ENCODE measurements at regions not wholly inside any gene's neighbourhood (a gene's known extent, or its start where the extent isn't known, plus 50 kb on each side); places are given as distances from the start of the nearest gene placed in this dataset.
"Not testable (repeated sequence)": the region's sequence is repeated elsewhere in the genome, so short reads cannot be mapped to it uniquely, and the experiment has no call there.

- TF ChIP-seq, protein P1, sequence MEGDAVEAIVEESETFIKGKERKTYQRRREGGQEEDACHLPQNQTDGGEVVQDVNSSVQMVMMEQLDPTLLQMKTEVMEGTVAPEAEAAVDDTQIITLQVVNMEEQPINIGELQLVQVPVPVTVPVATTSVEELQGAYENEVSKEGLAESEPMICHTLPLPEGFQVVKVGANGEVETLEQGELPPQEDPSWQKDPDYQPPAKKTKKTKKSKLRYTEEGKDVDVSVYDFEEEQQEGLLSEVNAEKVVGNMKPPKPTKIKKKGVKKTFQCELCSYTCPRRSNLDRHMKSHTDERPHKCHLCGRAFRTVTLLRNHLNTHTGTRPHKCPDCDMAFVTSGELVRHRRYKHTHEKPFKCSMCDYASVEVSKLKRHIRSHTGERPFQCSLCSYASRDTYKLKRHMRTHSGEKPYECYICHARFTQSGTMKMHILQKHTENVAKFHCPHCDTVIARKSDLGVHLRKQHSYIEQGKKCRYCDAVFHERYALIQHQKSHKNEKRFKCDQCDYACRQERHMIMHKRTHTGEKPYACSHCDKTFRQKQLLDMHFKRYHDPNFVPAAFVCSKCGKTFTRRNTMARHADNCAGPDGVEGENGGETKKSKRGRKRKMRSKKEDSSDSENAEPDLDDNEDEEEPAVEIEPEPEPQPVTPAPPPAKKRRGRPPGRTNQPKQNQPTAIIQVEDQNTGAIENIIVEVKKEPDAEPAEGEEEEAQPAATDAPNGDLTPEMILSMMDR (IDR thresholded peaks at IDR 0.05; ENCODE audit: extremely low read depth, missing control alignments) = no peak
These were observed 98.7 kb upstream of the ZNF438 start for GRCh38 chr10:31130406-31130805.

GRCh38 chr10:31131251-31131650 is 99.6 kb upstream of the ZNF438 start:
- TF ChIP-seq, protein P1 (IDR thresholded peaks at IDR 0.05; ENCODE audit: extremely low read depth, missing control alignments) = no peak
- no peak for DNase-seq (ENCODE audit: low spot score)

More at GRCh38 chr10:31130406-31130805, 98.7 kb upstream of the ZNF438 start:
- DNase-seq (ENCODE audit: low spot score) = no peak

GRCh38 chr10:31132681-31133244 is 101.1 kb upstream of the ZNF438 start:
- TF ChIP-seq, protein P1 (IDR thresholded peaks at IDR 0.05; ENCODE audit: extremely low read depth, missing control alignments) = no peak
- no peak for DNase-seq (ENCODE audit: low spot score)

DNA sequence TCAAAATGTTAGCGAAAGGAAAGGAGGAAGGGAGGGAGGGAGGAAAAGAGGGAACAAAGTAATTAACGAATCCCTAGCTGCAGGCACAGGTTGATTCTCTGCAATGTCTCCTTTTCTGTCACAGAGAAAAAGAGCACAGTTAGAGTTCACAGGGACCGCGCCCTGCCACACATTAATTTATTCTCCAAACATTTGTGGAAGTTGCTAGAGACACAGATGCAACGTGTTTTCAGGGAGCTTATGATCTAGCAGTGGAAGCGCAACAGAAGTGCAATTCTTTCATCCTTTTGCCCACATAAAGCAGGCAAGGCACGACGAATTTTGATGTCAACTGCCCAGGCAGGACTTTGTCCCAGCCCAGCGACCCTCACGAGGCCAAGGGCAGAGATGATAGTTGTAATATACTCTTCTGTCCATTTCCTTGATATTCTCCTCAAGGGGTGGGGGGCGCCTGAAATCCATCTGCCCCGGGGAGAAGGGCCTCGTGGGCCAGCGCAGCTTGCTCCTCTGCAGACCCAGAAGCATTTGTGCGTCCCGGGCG is 101.7 kb upstream of the ZNF438 start:
- TF ChIP-seq, protein P1 (IDR thresholded peaks at IDR 0.05; ENCODE audit: extremely low read depth, missing control alignments) = no peak
- no peak for DNase-seq (ENCODE audit: low spot score)

- TF ChIP-seq, protein P1 (IDR thresholded peaks at IDR 0.05; ENCODE audit: extremely low read depth, missing control alignments) = no peak
- peak; percentile 86 for DNase-seq (ENCODE audit: low spot score)
These were observed 102.2 kb upstream of the ZNF438 start for GRCh38 chr10:31133792-31134310.

DNA sequence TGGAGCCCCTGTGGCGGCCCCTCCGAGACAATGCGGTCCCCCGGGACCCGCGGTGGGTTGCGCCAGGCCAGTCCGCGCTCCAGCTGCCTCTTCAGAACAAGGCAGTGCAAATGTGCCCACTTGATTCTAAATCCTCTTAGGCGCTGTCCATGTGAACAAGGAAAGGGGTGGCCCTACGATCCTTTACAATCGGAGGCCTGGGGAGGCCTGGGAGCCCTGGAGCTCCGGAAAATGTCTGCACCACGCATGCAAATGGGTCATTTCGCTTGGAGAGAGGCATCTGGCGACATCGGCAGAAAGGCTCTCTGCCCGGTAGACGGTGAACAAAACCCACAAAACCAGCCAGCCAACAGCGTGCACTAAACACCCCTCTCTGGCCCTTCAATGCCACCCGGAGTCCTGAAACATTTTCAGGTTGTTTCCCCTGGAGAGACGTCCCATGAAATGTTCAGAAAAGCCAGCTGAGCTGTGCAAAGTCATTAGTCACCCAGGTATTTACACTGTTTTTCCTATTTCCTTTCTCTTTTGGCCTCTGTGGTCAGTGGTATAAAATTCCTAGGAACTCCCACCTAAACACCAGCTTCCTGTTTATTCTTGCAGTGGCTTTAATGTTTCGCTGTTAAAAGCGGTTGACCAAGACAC is 102.8 kb upstream of the ZNF438 start:
- TF ChIP-seq, protein P1 (IDR thresholded peaks at IDR 0.05; ENCODE audit: extremely low read depth, missing control alignments) = no peak
- peak; percentile 32 for DNase-seq (ENCODE audit: low spot score)

GRCh38 chr10:31135171-31135570 is 103.5 kb upstream of the ZNF438 start:
- no peak for DNase-seq (ENCODE audit: low spot score)
- TF ChIP-seq, protein P1 (IDR thresholded peaks at IDR 0.05; ENCODE audit: extremely low read depth, missing control alignments) = no peak

GRCh38 chr10:31135791-31136190 is 104.1 kb upstream of the ZNF438 start:
- DNase-seq (ENCODE audit: low spot score) = not testable (repeated sequence)

All from GM20000 (cell line).